IMR-90 (cell line): ENCODE measurements at regions not wholly inside any gene's neighbourhood (a gene's known extent, or its start where the extent isn't known, plus 50 kb on each side); places are given as distances from the start of the nearest gene placed in this dataset.

Experiments used
- ATAC-seq: fragments of 200-7000 bp; cut with Tn5 transposase; 2 replicates; pipeline ENCODE4 v1.9.1; 2020; ENCODE audit warnings: low read depth, mild to moderate bottlenecking, moderate library complexity
- BruUV-seq: library from RNA; stranded (reverse); fragments of 400-500 nt; replicated peaks from 2 replicates; lab custom pipeline; 2021; lab: Mats Ljungman, UMichigan
- CTCF ChIA-PET: fragments of 300-600 bp; formaldehyde crosslinking; extraction: SDS; loops from one replicate; lab custom pipeline; 2021; ENCODE audit warnings: antibody characterized with exemption; lab: Yijun Ruan, JAX
- POLR2A ChIA-PET: fragments of 300-600 bp; sonication (Branson Sonifier 250); formaldehyde crosslinking; loops from one replicate; lab custom pipeline; 2022; ENCODE audit warnings: antibody characterized with exemption; ENCODE audit not compliant: unreplicated experiment; lab: Charles Lee
- DNase-seq: peaks from one replicate; pipeline ENCODE4 v3.0.0; 2013
- H2AFZ ChIP-seq: replicated peaks from 2 replicates; pipeline ENCODE3; 2013; ENCODE audit warnings: low read length, mild to moderate bottlenecking; ENCODE audit not compliant: poor library complexity
- H2AK5ac ChIP-seq: 2 replicates; pipeline ENCODE4 v1.6.1; 2013; ENCODE audit warnings: low read depth, low read length, inconsistent platforms
- H2AK9ac ChIP-seq: replicated peaks from 2 replicates; pipeline ENCODE3; 2013; ENCODE audit warnings: mild to moderate bottlenecking, low read depth, low read length, moderate library complexity; ENCODE audit not compliant: poor library complexity
- H2BK120ac ChIP-seq: 2 replicates; pipeline ENCODE4 v1.6.1; 2013; ENCODE audit warnings: low read depth, low read length, inconsistent platforms
- H2BK15ac ChIP-seq: 3 replicates; pipeline ENCODE4 v1.6.1; 2013; ENCODE audit warnings: low read depth, low read length, inconsistent platforms
- H2BK20ac ChIP-seq: 2 replicates; pipeline ENCODE4 v1.6.1; 2013; ENCODE audit warnings: low read depth, mild to moderate bottlenecking, inconsistent platforms, low read length, moderate library complexity
- H2BK5ac ChIP-seq: 2 replicates; pipeline ENCODE4 v1.6.1; 2013; ENCODE audit warnings: mild to moderate bottlenecking, low read depth, low read length, inconsistent platforms; ENCODE audit not compliant: poor library complexity, severe bottlenecking
- H3K14ac ChIP-seq: replicated peaks from 2 replicates; pipeline ENCODE4 v1.6.1; 2013; ENCODE audit warnings: low read depth, low read length, inconsistent platforms
- H3K18ac ChIP-seq: 2 replicates; pipeline ENCODE4 v1.6.1; 2013; ENCODE audit warnings: low read depth, low read length, control low read depth
- H3K23ac ChIP-seq: 2 replicates; pipeline ENCODE4 v1.6.1; 2013; ENCODE audit warnings: low read depth, low read length, inconsistent platforms
- H3K27ac ChIP-seq: 2 replicates; pipeline ENCODE4 v1.5.1; 2013; ENCODE audit warnings: mild to moderate bottlenecking, control low read depth, low read length; ENCODE audit not compliant: insufficient read depth
- H3K27me3 ChIP-seq: 2 replicates; pipeline ENCODE4 v1.6.1; 2013; ENCODE audit warnings: low read length; ENCODE audit not compliant: control insufficient read depth, insufficient read depth
- H3K36me3 ChIP-seq: 2 replicates; pipeline ENCODE4 v1.6.1; 2013; ENCODE audit warnings: low read length, mixed read lengths; ENCODE audit not compliant: control insufficient read depth, insufficient read depth
- H3K4ac ChIP-seq: 2 replicates; pipeline ENCODE4 v1.6.1; 2013; ENCODE audit warnings: low read depth, low read length, inconsistent platforms
- H3K4me1 ChIP-seq: 2 replicates; pipeline ENCODE4 v1.6.1; 2013; ENCODE audit warnings: low read length, mixed read lengths; ENCODE audit not compliant: control insufficient read depth, insufficient read depth
- H3K4me2 ChIP-seq: 2 replicates; pipeline ENCODE4 v1.6.1; 2013; ENCODE audit warnings: low read depth, mild to moderate bottlenecking, control low read depth, low read length, moderate library complexity
- H3K4me3 ChIP-seq: 2 replicates; pipeline ENCODE4 v1.5.1; 2013; ENCODE audit warnings: low read depth, mild to moderate bottlenecking, control low read depth, low read length, moderate library complexity; ENCODE audit not compliant: insufficient read depth
- H3K56ac ChIP-seq: 2 replicates; pipeline ENCODE4 v1.6.1; 2013; ENCODE audit warnings: low read length, inconsistent platforms; ENCODE audit not compliant: insufficient read depth; ENCODE audit errors: extremely low read depth
- H3K79me1 ChIP-seq, 2 experiments: 2 replicates each; pipeline ENCODE4 v1.6.1; 2013; ENCODE audit warnings: low read length in 2 of 2, inconsistent platforms in 1 of 2, low read depth in 1 of 2
- H3K9ac ChIP-seq: 2 replicates; pipeline ENCODE4 v1.6.1; 2013; ENCODE audit warnings: low read depth, low read length, control low read depth
- H3K9me1 ChIP-seq: 2 replicates; pipeline ENCODE4 v1.6.1; 2013; ENCODE audit warnings: low read length, inconsistent platforms; ENCODE audit not compliant: insufficient read depth
- H3K9me3 ChIP-seq: 2 replicates; pipeline ENCODE4 v1.6.1; 2013; ENCODE audit warnings: low read length; ENCODE audit not compliant: control insufficient read depth, insufficient read depth
- H4K20me1 ChIP-seq: 2 replicates; pipeline ENCODE4 v1.6.1; 2013; ENCODE audit warnings: low read length, inconsistent platforms; ENCODE audit not compliant: insufficient read depth
- H4K5ac ChIP-seq: 2 replicates; pipeline ENCODE4 v1.6.1; 2013; ENCODE audit warnings: mild to moderate bottlenecking, low read depth, low read length, control low read depth
- H4K8ac ChIP-seq, 2 experiments: 2 replicates each; pipeline ENCODE4 v1.6.1; 2013; ENCODE audit warnings: low read depth in 2 of 2, low read length in 2 of 2, control low read depth in 1 of 2, inconsistent platforms in 1 of 2
- H4K91ac ChIP-seq: 2 replicates; pipeline ENCODE4 v1.6.1; 2013; ENCODE audit warnings: low read depth, low read length, inconsistent platforms; ENCODE audit not compliant: insufficient read depth
- FOS ChIP-seq: fragments of 150-350 bp; IDR thresholded peaks from 2 replicates; pipeline ENCODE4 v1.6.1; 2016; ENCODE audit warnings: low read depth, low read length
- SMC3 ChIP-seq: fragments of 150-350 bp; IDR thresholded peaks from 2 replicates; pipeline ENCODE4 v1.6.1; 2016; ENCODE audit warnings: low read depth, mild to moderate bottlenecking, antibody characterized with exemption, low read length, moderate library complexity
- WGBS, 2 experiments: methylation state at CpG; one replicate each; pipeline versions ENCODE4 v1.1.5 to v1.1.7; 2013; ENCODE audit warnings: missing lambda C conversion rate in 2 of 2; ENCODE audit not compliant: insufficient read length in 1 of 2; ENCODE audit errors: extremely low coverage in 2 of 2; 5-methylcytosine and 5-hydroxymethylcytosine counted together
- dilution Hi-C: fragments of 300-500 bp; cut with HindIII; formaldehyde crosslinking; loops from one replicate; pipeline ENCODE4 v1.14.3; 2018; ENCODE audit warnings: low sequenced_read_pairs; ENCODE audit not compliant: unreplicated experiment
- in situ Hi-C: fragments of 300-500 bp; cut with MboI; formaldehyde crosslinking; loops from 3 replicates; pipeline ENCODE4 v1.14.3; 2019; ENCODE audit warnings: low sequenced_read_pairs, inconsistent platforms, mixed read lengths
- intact Hi-C: fragments of 100-400 bp; cut with micrococcal nuclease; formaldehyde crosslinking; loops from 2 replicates; pipeline ENCODE4 v1.10.0; 2022

DNA sequence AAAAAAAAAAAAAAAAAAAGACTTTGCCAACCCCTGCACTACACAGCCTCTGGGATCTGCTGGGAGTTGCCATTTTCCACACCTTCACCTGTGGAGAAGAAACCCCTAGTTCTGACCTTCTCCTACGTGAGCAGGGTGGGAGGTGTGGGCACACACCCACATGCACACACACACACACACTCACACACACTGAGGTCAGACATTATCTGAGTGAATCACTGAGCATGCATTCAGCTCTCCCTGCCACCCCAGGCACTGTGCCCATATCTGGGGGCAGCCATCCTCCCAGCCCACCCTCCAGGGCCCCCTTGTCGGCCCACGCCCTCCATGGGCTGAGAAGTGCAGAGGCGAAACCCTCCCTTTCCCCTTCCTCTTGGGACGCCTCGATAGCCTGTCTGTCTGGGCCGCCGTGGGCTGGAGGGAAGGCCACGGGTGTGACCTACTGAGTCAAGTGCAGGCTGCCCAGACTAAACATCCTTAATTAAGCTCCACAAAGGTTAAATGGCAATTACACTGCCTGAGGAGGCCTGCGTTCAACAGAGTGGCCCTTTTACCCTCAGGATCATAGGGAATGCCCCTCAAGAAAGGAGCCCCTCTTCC lies 143.8 kb downstream of the C16orf95 start:
- no peak overlapping the region for H2BK15ac ChIP-seq
- DNase-seq (no peak), ATAC-seq (peak; percentile 32; the same call in 1 of the 2 replicates)
- H3K27ac ChIP-seq: no peak overlapping the region
- H4K20me1 ChIP-seq: no peaks in the 10 kb centered on the region
- H4K8ac ChIP-seq: no peak overlapping the region
- 0 out of 2 replicates have a peak, but pooled peaks have one; percentile 3 for TF ChIP-seq FOS
- TF ChIP-seq SMC3: no peak
- no peak overlapping the region for H3K14ac ChIP-seq
- dilution Hi-C loops: no loop called here
- no peaks in the 10 kb centered on the region; the same call in 1 of the 2 replicates for H3K9me1 ChIP-seq
- H3K79me1 ChIP-seq: no peaks in the 10 kb centered on the region
- H3K18ac ChIP-seq: no peak overlapping the region
- CTCF ChIA-PET: no interaction called here
- H2BK20ac ChIP-seq: no peak overlapping the region
- H3K23ac ChIP-seq: no peak overlapping the region
- H2AFZ ChIP-seq: no peak overlapping the region
- H3K27me3 ChIP-seq: peaks cover 15% of the 10 kb centered on the region
- POLR2A ChIA-PET: no interaction called here
- H2BK5ac ChIP-seq: no peak overlapping the region
- intact Hi-C loops: no loop called here
- H3K4me2 ChIP-seq: no peak overlapping the region
- H3K56ac ChIP-seq: no peak overlapping the region
- H4K5ac ChIP-seq: no peak overlapping the region
- peaks cover 5% of the 10 kb centered on the region for H3K9me3 ChIP-seq
- WGBS, 2 experiments: 31% methylated on average over 5 of the region's 10 CpGs; no CpG with 5 or more reads in 1 of the 2 experiments
- H2AK5ac ChIP-seq: no peak overlapping the region
- H4K91ac ChIP-seq: no peak overlapping the region
- H3K4me1 ChIP-seq: peaks cover 4% of the 10 kb centered on the region; the same call in 1 of the 2 replicates
- H3K4me3 ChIP-seq: no peak overlapping the region
- no peak overlapping the region for H2BK120ac ChIP-seq
- in situ Hi-C loops: no loop called here
- H2AK9ac ChIP-seq: no peak overlapping the region
- no TSS peak for BruUV-seq
- H3K9ac ChIP-seq: no peak overlapping the region
- H3K4ac ChIP-seq: 0 out of 2 replicates have a peak overlapping the region, but pooled peaks have one; percentile 23
- H3K36me3 ChIP-seq: no peaks in the 10 kb centered on the region
